ENCODE measurements at regions not wholly inside any gene's neighbourhood (a gene's known extent, or its start where the extent isn't known, plus 50 kb on each side); places are given as distances from the start of the nearest gene placed in this dataset.

DNA sequence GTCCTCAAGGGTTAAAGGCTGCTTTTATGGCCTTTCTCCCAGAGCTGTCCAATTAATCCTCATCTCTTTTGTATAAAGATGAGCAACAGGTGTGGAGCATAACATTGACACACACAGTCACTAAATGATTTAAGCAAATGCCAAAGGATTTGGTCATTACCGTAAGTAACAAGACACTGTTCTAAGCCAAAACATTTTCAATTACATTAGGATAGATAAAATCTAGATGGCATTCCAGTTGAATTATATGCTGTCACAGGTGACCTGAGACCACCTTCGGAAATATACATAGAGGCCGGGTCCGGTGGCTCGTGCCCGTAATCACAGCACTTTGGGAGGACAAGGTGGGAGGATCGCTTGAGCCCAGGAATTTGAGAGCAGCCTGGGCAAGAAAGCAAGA, 105.3 kb upstream of the UBE3A start (continued):
- TF ChIP-seq, protein P1, sequence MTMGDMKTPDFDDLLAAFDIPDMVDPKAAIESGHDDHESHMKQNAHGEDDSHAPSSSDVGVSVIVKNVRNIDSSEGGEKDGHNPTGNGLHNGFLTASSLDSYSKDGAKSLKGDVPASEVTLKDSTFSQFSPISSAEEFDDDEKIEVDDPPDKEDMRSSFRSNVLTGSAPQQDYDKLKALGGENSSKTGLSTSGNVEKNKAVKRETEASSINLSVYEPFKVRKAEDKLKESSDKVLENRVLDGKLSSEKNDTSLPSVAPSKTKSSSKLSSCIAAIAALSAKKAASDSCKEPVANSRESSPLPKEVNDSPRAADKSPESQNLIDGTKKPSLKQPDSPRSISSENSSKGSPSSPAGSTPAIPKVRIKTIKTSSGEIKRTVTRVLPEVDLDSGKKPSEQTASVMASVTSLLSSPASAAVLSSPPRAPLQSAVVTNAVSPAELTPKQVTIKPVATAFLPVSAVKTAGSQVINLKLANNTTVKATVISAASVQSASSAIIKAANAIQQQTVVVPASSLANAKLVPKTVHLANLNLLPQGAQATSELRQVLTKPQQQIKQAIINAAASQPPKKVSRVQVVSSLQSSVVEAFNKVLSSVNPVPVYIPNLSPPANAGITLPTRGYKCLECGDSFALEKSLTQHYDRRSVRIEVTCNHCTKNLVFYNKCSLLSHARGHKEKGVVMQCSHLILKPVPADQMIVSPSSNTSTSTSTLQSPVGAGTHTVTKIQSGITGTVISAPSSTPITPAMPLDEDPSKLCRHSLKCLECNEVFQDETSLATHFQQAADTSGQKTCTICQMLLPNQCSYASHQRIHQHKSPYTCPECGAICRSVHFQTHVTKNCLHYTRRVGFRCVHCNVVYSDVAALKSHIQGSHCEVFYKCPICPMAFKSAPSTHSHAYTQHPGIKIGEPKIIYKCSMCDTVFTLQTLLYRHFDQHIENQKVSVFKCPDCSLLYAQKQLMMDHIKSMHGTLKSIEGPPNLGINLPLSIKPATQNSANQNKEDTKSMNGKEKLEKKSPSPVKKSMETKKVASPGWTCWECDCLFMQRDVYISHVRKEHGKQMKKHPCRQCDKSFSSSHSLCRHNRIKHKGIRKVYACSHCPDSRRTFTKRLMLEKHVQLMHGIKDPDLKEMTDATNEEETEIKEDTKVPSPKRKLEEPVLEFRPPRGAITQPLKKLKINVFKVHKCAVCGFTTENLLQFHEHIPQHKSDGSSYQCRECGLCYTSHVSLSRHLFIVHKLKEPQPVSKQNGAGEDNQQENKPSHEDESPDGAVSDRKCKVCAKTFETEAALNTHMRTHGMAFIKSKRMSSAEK (CRISPR knock-in tag; IDR thresholded peaks at IDR 0.05; ENCODE audit: borderline replicate concordance), result no peak
- TF ChIP-seq ELF4 (CRISPR knock-in tag; IDR thresholded peaks at IDR 0.05; ENCODE audit: low read depth), result no peak
- no peak for TF ChIP-seq NR2C2 (CRISPR knock-in tag; IDR thresholded peaks at IDR 0.05)
- TF ChIP-seq E2F1 (CRISPR knock-in tag; IDR thresholded peaks at IDR 0.05), result no peak
- TF ChIP-seq, protein P2, sequence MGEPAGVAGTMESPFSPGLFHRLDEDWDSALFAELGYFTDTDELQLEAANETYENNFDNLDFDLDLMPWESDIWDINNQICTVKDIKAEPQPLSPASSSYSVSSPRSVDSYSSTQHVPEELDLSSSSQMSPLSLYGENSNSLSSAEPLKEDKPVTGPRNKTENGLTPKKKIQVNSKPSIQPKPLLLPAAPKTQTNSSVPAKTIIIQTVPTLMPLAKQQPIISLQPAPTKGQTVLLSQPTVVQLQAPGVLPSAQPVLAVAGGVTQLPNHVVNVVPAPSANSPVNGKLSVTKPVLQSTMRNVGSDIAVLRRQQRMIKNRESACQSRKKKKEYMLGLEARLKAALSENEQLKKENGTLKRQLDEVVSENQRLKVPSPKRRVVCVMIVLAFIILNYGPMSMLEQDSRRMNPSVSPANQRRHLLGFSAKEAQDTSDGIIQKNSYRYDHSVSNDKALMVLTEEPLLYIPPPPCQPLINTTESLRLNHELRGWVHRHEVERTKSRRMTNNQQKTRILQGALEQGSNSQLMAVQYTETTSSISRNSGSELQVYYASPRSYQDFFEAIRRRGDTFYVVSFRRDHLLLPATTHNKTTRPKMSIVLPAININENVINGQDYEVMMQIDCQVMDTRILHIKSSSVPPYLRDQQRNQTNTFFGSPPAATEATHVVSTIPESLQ (CRISPR knock-in tag; IDR thresholded peaks at IDR 0.05), result no peak
- no peak for TF ChIP-seq ZNF263 (CRISPR knock-in tag; IDR thresholded peaks at IDR 0.05; ENCODE audit: low read depth)
- no peak for TF ChIP-seq RELA (CRISPR knock-in tag; IDR thresholded peaks at IDR 0.05; ENCODE audit: borderline replicate concordance)

DNA sequence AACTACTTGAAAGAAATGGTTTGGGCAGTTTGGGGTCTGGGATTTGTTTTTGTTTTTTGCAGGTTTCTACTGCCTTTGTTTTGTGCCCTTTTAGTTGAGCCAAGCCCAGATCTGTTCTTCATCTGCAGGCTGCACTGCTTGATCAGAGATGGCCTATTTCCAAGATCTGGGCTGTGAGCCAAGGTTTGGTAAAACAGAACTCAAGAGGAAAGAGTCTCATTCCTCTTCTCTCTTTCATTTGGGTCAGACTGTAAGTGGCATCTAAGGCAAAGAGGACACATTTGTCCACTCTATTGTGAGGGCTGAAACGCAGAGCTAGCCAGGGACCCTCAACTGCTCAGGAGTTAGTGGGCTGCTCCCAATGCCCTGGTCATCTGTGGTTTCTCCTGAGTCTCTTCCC, 104.4 kb upstream of the UBE3A start:
- ChIA-PET POLR2A (interaction anchor here (0.9 kb wide), 1 partner anchor 13 kb away, joined by 3 read pairs; no protein-coding TSS in a partner anchor), CTCF (interaction anchor here (1.0 kb wide), 1 partner anchor 34 kb away, joined by 3 read pairs; no protein-coding TSS in a partner anchor)
- ATAC-seq (no peak), DNase-seq (ENCODE audit: low spot score) (no peak)
- Mint-ChIP-seq H3K4me3 (no peak overlapping the region), H3K4me1 (peaks cover 26% of the 10 kb centered on the region), H3K36me3 (no peaks in the 10 kb centered on the region), H3K27me3 (ENCODE audit: low read depth) (no peaks in the 10 kb centered on the region), H3K9me3 (0 out of 2 replicates have a peak, but pooled peaks cover 5% of the 10 kb centered on the region), H3K27ac (no peak overlapping the region)
- TF ChIP-seq TEAD1 (CRISPR knock-in tag; IDR thresholded peaks at IDR 0.05) (no peak), ZBTB21 (CRISPR knock-in tag; IDR thresholded peaks at IDR 0.05; ENCODE audit: borderline replicate concordance) (no peak), ZNF416 (CRISPR knock-in tag; IDR thresholded peaks at IDR 0.05) (no peak), E2F1 (CRISPR knock-in tag; IDR thresholded peaks at IDR 0.05) (no peak), ZNF232 (CRISPR knock-in tag; IDR thresholded peaks at IDR 0.05) (no peak), GTF2I (CRISPR knock-in tag; conservative IDR thresholded peaks at IDR 0.05) (no peak), MLX (CRISPR knock-in tag; IDR thresholded peaks at IDR 0.05) (no peak), TCF7 (CRISPR knock-in tag; IDR thresholded peaks at IDR 0.05; ENCODE audit: low read depth) (no peak)

- CTCF ChIA-PET, result interaction anchor here (1.4 kb wide), 1 partner anchor 151 kb away, joined by 5 read pairs; no protein-coding TSS in a partner anchor
- TF ChIP-seq E2F4 (CRISPR knock-in tag; IDR thresholded peaks at IDR 0.05; ENCODE audit: borderline replicate concordance, low read depth), result no peak
- Mint-ChIP-seq H3K4me1 (peaks cover 46% of the 10 kb centered on the region), H3K27me3 (ENCODE audit: low read depth) (no peaks in the 10 kb centered on the region), H3K27ac (no peak overlapping the region), H3K36me3 (0 out of 2 replicates have a peak, but pooled peaks cover 3% of the 10 kb centered on the region), H3K9me3 (peaks cover 13% of the 10 kb centered on the region), H3K4me3 (no peak overlapping the region)
- DNase-seq (ENCODE audit: low spot score) (no peak), ATAC-seq (no peak)
- POLR2A ChIA-PET, result no interaction called here
Observed at GRCh38 chr15:25541228-25541627, 102.4 kb upstream of the UBE3A start.
